Central memory CD4-positive, alpha-beta T cell (primary cell): ENCODE measurements at regions not wholly inside any gene's neighbourhood (a gene's known extent, or its start where the extent isn't known, plus 50 kb on each side); places are given as distances from the start of the nearest gene placed in this dataset.

Experiments used
- DNase-seq: peaks from one replicate; pipeline ENCODE4 v3.0.0; 2022

DNA sequence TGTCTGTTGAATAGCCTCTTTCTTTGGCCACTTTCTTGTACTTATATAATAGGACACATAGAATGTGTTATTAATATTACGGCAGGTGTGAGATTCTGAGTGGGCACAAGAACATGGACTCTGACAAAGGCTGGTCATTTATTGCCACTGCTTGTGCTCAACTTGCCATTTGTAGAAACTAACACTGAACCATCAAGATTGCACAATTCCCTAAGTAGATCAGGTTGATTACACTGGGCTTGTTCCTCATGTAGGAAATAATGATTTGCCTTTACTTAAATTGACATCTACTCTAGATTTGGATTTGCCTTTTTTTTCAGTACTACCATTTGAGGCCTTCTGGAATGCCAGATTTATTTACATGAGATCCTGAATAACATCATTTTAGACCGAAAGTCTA is 342.7 kb upstream of the CWC22 start:
- no peak for DNase-seq

DNA sequence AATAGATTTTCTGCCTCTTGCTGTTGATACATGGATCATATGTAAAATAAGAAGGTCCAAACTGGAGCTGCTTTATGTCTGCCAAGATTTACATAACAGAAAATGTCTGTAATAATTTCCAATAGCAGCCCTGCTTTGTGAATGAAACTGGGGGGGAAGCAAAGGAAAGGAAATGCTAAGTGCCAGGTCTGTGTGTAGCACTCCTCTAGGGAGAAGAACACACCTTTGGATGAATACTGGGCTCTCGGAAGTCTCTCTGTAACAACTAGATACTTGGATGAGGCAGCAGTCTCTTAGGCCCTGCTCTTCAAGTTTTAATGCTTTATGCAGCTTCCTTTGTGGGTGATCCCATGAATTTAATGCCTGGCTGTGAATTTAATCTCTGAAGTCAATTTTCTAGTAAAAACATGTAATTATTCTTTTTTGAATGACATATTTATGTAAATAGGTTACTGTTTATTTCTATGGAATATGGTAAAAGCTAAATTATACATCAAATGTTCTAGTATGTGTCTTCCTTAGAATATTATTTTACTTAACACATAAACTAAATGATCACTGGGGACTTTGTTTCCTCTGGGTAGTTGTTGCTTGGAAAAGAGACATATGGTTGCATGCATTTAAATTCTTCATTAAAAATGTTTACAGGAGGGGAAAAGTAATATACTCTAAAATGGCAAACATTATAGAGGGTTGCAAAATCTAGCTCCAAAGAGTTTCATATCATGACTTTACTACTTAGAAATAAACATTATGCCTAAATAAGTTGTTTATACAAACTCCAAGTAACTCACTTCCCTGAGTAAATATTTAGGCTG is 336.6 kb upstream of the CWC22 start:
- no peak for DNase-seq

DNA sequence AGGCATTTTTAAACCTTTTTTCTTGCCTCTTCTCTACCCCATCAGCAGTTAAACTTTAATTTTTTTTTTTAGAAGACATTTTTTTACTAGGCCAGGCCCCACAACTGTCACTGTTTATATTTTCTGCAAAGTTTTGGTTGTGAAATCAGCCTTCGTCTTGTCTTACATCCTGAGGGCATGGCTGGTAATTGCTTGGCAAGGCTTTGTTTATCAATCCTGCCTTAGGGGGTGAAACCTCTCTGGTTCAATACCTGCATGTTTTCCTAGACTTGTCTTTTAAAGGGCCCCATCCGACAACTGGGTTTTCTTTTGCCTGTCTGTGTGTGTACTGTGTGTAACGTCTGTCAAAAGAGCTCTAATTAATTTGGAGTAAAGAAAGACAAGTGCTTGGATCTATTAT is 330.0 kb upstream of the CWC22 start:
- no peak for DNase-seq

DNA sequence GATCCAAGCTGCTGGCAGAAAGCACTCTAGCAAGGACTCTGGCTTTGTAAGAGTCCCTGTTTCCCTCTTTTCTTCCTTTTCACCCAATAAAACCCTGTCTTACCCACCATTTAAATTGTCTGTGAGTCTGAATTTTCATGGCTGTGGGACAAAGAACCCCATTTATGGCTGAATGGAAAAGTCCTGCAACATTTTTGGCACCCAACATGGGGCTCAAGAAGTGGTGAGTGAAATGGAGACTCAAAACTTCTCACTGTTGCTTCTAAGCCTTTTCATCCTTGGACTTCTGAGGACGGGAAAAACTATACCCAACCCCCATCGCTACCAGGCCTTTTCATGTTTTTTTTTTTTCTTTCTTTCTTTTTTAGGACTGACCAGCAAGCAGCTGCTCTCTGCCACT is 329.5 kb upstream of the CWC22 start:
- DNase-seq, result no peak

DNA sequence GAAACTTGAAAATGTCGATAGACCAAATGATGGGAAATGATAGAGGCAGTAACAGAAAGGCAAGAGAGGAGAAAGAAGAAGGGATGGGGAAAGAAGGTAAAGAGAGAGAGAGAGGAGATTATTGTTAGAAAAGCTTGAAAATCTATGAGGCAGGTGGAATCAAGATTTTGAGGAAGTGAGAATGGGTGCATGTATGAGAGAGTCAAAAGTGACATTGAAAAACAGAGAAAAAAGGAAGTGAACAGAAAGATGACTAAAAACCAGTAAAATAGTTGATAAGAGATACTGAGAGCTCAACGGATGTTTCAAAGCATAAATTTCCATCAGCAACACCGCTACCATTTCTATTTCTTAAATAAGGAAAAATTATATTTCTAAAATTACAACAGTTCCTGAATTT is 327.4 kb upstream of the CWC22 start:
- no peak for DNase-seq

DNA sequence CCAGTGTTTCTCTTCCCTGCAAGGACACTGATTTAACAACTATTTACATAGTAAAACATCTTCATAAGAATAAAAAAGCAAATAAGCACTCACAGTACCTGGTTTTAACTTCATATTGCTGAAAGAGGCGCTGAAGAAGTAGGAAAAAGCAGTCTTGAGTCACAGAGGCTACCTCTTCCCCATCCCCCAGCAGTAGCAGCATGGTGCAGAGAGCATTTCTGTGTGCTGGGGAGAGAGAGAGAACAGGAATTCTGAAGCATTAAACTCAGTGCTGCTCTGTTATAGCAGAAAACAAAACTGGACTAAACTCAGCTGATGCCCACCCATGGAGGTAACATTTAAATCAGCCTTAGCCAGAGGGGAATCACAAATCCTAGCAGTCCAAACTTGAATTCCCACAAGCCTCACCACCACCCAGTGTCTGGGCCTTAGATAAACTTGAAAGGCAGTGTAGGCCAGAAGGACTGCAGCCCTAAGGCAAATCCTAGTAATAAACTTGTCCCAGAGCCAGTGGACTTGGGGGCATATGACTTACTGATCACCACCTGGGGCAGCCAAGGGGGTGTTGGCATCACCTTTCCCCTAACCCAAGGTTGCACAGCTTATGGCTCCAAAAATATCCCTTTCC is 321.8 kb upstream of the CWC22 start:
- no peak for DNase-seq

DNA sequence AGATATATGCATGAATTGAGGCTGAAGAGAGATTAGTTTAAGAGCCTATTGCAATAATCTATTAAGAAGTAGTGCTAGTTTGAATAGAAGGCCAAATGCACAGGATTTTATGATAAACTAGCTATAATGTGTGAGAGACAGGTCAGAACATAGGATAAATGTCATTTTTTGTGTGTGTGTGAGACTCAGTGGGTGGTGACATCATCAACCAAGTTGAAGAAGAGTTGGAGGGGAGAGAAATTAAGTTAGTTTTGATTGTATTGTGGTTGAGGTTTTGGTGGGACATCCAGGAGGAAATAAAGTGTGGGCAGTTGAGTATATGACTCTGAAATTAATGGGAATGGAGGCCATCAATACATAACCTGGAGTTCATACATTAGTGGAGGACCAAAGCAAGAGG is 320.1 kb upstream of the CWC22 start:
- no peak for DNase-seq

DNA sequence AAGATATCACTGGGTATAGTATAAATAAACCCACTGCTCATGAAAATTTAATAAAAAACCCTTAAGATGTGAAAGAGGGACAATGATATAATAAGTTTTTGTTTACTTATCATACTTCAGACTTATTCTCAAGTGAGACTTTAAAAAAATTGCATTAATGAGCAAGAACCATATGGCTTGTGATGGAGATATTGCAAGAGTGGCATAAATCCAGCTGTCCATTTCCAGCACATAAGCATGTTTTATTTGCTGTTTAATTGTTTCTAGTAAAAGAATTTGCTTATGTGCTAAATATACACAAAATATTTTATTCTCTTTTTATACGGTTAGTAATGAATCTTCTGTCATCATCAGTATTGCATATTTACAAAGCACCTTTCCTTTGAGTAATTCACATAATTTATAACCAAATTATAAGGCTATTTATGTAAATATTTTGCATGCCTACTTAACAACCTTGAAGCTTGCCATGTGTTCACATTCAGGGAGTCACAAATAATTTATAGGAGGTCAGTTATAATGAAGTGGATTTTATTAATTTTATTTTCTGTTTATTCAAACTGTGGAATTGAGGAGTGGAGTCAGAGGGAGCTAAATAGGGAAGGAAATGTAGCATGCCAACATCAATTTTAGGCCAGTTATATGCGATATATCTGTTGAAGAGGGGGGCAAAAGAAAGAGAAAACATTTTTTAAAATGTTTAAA is 318.5 kb upstream of the CWC22 start:
- DNase-seq, result no peak

DNA sequence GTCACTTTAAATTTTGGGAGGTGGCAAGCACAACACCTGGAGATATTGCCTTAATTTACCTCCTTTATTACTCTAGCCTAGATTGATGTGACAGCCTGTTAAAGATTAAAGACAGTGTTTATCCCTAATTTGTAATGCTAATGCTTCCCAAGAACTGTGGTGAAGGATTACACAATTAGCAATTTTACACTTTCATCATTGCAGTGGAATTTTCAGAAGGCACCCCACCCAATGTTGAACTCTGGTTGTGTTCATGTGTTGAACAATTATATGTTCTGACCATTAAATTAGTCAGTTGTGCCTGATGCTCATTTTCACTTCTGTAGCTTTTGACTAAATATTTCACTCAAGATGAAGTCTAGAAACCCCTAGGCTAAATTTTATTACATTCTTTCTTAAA is 317.1 kb upstream of the CWC22 start:
- no peak for DNase-seq

DNA sequence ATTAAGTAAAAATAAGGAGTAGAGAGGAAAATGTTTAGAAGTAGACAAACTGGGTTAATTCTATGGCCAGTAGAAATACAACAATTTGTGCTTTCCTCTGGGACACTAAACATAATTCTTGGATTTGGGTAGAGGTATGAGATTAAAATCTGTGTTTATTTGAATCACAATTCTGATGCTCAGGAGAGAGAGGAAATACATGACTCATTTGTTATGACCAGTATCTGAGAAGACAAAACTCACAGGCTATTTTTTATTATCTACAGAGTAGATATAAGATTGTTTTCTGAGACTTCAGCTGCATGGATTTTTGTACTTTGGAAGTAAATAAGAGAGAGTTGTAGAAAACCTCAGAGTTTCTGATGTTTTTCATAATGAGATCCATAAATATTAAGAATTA is 315.7 kb upstream of the CWC22 start:
- no peak for DNase-seq

DNA sequence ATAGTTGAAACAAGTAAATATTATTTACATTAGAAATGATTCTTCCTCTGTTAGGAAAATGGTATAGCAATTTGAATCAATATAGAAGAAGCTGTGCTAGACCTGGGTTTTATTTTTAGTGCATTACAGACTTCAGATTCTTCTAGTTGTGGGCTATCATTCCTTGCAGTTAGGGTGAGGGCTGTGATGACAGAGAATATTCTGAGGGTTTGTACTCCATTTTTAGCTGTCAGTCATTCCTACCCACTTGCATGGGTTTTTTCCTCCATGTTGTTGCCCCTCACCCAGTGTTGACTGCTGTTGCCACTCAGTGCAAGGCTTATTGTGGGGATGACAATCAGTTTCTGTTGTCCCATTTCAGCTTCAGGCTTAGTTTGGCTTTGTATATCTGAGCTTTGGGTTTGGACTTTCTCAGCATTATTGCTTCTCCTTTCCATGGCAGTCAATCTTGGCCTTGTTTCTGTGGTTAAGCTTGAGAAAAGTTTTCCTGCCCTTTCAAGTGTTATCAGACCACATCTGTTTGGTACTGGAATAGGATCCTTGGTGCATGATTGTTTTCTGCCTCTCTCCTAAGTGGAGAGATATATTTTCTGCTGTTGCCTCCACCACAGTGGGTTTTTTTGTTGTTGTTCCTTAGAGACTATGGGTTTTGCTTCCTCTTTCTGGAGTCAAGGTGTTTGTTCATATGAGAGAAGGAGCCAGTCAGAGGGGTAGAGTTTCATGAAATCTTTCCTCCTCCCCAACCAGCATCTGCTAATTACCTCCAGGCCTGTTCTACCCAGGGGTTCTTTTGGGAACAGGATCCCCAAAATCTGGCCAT is 312.7 kb upstream of the CWC22 start:
- DNase-seq, result no peak

DNA sequence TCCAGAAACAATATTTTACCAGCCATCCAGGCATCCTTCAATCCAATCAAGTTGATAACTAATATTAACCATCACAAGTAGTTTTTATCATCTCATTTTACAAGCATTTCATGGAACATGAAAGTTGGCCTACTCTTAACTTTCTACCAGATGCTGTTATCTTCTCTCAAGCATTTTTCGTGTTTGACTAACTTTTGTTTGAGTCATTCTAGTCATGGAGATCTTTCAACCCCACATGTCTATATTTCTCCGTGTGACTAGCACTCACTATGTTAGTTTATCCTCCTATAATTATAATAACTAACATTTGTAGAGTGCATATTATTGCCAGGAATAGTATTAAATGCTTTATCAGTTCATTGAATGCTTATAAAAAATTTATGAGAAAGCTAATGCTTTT is 307.0 kb upstream of the CWC22 start:
- DNase-seq, result no peak

DNA sequence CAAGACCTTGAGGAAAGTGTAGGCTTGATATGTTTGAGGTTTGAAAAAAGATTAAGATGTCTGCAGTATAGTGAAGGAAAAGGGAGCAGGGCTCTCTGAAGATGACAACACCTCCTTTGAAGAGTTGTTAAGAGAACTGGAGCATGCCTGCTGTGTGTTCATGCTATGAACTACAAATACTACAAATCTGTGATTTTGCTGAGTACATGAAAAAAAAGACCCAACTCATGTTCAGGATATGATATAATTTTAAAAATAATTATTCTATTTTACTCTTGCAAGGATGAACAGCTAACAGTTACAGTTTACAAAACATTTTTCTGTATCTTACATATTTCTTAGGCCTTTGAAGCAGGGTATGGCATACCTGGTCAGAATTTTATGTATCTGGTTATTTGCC is 305.4 kb upstream of the CWC22 start:
- no peak for DNase-seq

DNA sequence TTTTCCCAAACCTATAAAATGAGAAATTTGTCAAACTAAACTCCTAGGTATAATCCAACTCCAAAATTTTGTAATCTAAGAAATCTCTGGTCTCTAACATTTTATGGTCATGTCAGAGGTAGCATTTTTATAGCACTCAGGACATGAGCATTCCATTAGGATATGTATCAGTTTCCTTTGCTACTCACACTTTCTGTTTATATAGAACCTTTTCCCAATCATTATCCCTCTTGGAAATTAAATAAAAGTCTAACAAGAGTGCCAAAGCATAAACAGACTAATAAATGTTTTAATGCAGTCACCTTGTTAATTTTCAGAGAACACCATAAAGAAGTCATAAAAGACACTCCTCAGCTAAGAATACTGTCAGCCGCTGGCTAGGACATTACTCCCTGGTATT is 300.0 kb upstream of the CWC22 start:
- DNase-seq, result no peak

DNA sequence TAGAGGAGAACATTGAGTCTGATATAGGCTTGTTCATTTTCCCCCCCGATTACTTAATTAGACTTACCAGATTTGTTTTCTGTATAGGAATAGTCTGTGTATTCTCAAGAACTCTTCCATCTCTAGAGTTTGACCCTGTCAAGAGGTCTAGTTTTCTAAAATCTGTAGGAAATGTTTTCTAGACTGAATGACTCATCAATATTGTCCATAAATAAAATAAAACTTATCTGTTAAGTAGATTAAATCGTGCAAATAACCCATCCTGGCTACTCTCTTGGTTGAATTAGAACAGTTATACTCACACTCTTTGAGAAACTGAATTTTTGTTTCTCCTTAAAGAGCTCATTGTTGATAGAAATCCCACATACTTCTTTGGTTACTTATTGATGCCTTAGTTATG is 299.2 kb upstream of the CWC22 start:
- no peak for DNase-seq

DNA sequence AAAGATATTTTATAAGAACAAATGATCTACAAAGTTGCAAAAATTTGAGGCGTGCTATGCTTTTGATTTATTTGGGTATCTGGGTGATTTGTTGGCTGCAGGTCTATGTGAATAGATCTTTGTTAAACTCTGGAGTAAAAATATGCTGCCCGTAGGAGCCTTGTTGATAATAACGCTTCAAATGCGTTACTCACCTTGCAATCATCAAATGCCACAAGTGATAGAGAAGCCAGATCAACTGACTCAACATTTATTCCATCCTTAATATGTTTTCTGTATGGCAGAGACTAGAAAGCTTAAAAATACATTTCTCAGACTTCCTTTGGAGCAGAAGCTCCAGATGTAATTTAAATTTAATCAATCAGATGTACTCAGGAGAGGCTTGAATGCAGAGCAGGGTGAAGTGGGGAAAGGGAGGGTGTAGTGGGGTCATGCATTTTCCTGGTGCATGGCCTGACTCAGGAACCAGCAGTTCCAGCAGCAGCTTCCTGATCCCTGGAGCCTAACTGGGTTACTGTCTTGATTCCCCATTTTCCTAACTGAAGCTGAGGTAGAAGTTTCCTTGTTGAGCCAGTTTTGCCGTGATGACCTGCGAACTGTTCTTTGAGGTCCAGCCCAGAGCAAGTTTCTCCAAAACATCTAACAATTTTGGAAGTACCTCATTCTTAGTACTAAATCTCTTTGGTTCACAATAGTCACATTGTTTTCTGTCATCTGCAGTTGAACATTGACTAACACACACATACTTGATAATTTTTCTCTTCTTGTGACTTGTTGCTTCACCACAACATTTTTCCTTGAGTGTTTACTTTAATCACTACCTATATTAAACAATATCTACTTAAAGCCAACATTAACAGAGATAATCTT is 284.7 kb upstream of the CWC22 start:
- DNase-seq, result no peak

DNA sequence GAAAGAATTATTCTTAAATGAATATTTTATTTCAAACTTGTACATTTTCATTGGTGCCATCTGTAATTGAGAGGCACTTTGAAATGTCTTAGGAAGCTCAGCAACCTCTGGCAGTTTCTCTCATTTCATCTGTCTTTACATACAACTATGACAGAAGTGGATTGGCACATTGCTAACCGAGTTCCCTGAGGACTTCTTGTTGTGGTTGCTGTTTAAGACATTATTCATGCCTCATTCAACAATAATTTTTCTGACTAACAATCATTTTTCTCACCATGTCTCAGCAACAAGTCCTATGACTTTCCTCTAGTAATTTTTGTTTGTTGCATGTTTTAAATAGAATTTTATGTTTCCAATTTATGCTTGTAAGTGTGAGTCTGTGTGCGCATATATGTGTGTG is 284.0 kb upstream of the CWC22 start:
- DNase-seq, result no peak

DNA sequence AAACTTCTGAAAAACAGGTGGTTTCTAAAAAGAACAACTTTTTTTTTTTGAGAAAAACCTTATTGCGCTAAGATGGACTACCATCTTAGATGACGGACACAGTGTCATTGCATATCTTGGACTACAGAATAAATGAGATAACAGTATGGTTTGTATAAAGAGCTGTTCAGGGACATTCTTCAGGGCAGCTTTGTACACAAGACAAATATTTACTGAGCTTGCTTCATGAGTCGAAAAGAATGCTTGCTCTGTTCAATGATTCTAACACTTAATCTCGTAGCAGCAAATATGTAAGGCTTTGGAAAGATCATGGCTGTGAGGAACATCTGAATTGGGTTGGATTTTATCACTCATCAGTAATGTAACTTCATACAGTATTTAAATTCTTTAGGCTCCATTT is 282.5 kb upstream of the CWC22 start:
- DNase-seq, result no peak

DNA sequence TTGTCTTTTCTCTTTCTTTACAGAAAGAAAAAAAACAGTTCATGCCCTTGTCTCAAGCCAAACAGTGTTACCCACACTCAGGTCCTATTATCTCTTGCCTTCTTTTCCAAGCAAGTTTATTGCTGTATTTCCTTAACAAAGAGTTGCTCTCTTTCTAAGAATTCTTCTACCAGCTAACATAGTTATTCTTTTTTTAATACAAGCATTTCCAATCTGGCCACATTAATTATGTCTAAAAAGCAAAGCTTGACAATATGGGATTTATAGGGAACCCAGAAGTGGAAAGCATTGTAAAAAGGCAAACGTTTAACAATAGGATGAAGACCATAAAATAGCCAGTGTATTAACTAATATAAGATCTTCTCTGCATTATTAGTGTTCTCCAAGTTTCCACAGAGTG is 272.5 kb upstream of the CWC22 start:
- DNase-seq, result no peak

DNA sequence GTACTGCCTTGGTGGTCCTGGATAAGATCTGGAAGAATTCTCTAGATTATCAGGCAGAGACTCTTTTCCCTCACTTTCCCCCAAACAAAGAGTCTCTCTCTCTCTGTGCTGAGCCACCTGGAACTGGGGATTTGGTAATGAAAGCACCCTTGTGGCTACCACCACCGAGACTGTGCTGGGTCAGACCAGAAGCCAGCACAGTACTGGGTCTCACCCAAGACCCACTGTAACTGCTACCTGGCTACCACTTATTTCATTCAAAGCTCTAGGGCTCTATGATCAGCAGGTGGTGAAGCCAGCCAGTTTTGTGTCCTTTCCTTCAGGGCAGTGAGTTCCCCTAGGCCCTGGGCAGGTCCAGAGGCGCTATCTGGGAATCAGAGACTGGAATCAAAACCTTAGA is 269.6 kb upstream of the CWC22 start:
- DNase-seq, result no peak

DNA sequence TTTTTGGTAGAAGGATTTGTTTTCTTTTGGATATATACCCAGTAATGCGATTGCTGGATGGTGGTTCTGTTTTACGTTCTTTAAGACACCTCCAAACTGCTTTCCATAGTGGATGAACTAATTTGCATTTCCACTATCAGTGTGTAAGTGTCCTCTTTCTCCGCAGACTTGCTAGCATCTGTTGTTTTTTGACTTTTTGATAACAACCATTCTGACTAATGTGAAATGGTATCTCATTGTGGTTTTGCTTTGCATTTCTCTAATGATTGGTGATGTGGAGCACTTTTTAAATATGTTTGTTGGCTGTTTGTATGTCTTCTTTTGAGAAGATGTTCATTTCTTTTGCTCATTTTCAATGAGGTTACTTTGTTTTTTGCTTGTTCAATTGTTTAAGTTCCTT is 260.9 kb upstream of the CWC22 start:
- no peak for DNase-seq

DNA sequence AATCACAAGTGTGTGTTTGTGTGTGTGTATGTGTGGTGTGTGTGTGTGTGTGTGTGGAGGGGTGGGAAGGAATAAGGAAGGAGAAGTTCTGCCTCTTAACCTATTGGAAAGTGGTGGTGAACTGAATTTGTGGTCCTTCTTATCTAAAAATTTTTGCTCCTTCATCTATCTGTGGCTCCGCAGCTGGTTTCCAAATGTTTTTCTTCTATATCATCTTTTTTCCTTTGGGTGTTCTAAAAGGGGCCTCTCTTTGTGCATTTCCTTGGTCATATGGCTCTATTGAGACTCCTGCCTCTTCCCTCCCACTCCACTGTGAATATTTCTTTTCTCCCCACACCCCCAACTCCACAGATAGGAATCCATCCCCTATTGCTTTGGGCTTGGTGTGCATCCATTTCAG is 254.9 kb upstream of the CWC22 start:
- no peak for DNase-seq
